HG03342 (cell line): ENCODE measurements at regions not wholly inside any gene's neighbourhood (a gene's known extent, or its start where the extent isn't known, plus 50 kb on each side); places are given as distances from the start of the nearest gene placed in this dataset.

Source experiments
- ATAC-seq: cut with Tn5 transposase; IDR thresholded peaks from one replicate; pipeline ENCODE4 v1.9.1; 2021; ENCODE audit warnings: mild to moderate bottlenecking, moderate library complexity; ENCODE audit not compliant: unreplicated experiment

DNA sequence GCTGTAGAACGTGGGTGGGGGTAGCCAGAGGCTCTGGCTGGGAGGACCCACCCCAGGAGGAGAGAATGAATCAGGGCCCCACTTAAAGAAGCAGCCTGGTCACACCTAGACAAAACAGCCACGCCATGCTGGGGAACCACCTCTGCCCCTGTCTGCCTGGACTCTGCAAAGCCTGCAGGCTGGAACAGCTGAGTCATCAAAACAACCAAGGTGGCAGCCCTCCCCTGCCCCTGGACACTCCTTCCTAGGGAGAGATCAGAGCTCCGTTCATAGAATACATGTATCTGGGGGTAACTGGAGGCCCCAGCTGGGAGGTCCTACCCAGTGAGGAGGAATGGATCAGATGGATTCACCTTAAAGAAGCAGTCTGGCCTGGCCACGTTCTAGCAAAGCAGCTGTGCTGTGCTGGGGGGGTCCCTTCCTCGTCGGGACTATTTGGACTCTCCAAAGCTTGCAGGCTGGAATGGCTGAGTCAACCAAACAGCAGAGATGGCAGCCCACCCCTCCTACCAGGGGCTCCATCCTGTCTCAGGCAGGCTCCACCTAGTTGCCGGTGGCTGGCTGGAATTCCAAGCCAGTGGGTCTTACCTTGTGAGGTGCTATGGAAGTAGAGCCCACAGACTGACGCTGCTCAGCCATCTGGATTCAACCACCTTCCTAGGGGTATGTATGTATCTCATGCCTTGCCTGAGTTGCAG lies 50.5 kb upstream of the NT5C1B start:
- ATAC-seq: no peak
